ENCODE measurements at regions not wholly inside any gene's neighbourhood (a gene's known extent, or its start where the extent isn't known, plus 50 kb on each side); places are given as distances from the start of the nearest gene placed in this dataset.

- no peak for FAIRE-seq
Measured at GRCh38 chr11:56932572-56933220, 56.0 kb upstream of the OR5AK2 start.

GRCh38 chr11:56923116-56923515 is 65.6 kb upstream of the OR5AK2 start:
- no peak for FAIRE-seq

- no peak for FAIRE-seq
Measured at GRCh38 chr11:56922421-56922820, 66.3 kb upstream of the OR5AK2 start.

- no peak for FAIRE-seq
Measured at GRCh38 chr11:56917708-56918400, 70.9 kb upstream of the OR5AK2 start.

GRCh38 chr11:56916587-56916986 is 72.1 kb upstream of the OR5AK2 start:
- no peak for FAIRE-seq

- FAIRE-seq: no peak
Measured at GRCh38 chr11:56916162-56916561, 72.6 kb upstream of the OR5AK2 start.

GRCh38 chr11:56911312-56911711 is 77.4 kb upstream of the OR5AK2 start:
- no peak for FAIRE-seq

- FAIRE-seq: no peak
Measured at GRCh38 chr11:56910785-56911184, 77.9 kb upstream of the OR5AK2 start.

GRCh38 chr11:56910046-56910773 is 78.5 kb upstream of the OR5AK2 start:
- FAIRE-seq: no peak

GRCh38 chr11:56909563-56909962 is 79.2 kb upstream of the OR5AK2 start:
- no peak for FAIRE-seq

- FAIRE-seq: no peak
Measured at GRCh38 chr11:56909080-56909479, 79.6 kb upstream of the OR5AK2 start.

GRCh38 chr11:56906683-56907148 is 82.0 kb upstream of the OR5AK2 start:
- FAIRE-seq: no peak

- FAIRE-seq: no peak
Measured at GRCh38 chr11:56905936-56906335, 82.8 kb upstream of the OR5AK2 start.

GRCh38 chr11:56905442-56905841 is 83.3 kb upstream of the OR5AK2 start:
- FAIRE-seq: no peak

- no peak for FAIRE-seq
Measured at GRCh38 chr11:56898856-56899255, 89.9 kb upstream of the OR5AK2 start.

- no peak for FAIRE-seq
Measured at GRCh38 chr11:56890584-56891305, 98.0 kb upstream of the OR5AK2 start.

- no peak for FAIRE-seq
Measured at GRCh38 chr11:56889986-56890385, 98.7 kb upstream of the OR5AK2 start.

GRCh38 chr11:56887940-56888339 is 100.8 kb upstream of the OR5AK2 start:
- no peak for FAIRE-seq

- no peak for FAIRE-seq
Measured at GRCh38 chr11:56886455-56886854, 102.3 kb upstream of the OR5AK2 start.

- FAIRE-seq: no peak
Measured at GRCh38 chr11:56885854-56886253, 102.9 kb upstream of the OR5AK2 start.

GRCh38 chr11:56885177-56885576 is 103.5 kb upstream of the OR5AK2 start:
- no peak for FAIRE-seq

GRCh38 chr11:56883371-56883987 is 105.2 kb upstream of the OR5AK2 start:
- no peak for FAIRE-seq

Data from TTC549 (cell line).